Activated CD4-positive, alpha-beta T cell treated with anti-CD3 and anti-CD28 coated beads, Interleukin-2, amount 50 U/mL, for 1 hour (primary cell): ENCODE measurements at regions not wholly inside any gene's neighbourhood (a gene's known extent, or its start where the extent isn't known, plus 50 kb on each side); places are given as distances from the start of the nearest gene placed in this dataset.
"Not testable (repeated sequence)": the region's sequence is repeated elsewhere in the genome, so short reads cannot be mapped to it uniquely, and the experiment has no call there.

ENCODE experiments used
- DNase-seq: peaks from one replicate; pipeline ENCODE4 v3.0.0-alpha.2; 2020

DNA sequence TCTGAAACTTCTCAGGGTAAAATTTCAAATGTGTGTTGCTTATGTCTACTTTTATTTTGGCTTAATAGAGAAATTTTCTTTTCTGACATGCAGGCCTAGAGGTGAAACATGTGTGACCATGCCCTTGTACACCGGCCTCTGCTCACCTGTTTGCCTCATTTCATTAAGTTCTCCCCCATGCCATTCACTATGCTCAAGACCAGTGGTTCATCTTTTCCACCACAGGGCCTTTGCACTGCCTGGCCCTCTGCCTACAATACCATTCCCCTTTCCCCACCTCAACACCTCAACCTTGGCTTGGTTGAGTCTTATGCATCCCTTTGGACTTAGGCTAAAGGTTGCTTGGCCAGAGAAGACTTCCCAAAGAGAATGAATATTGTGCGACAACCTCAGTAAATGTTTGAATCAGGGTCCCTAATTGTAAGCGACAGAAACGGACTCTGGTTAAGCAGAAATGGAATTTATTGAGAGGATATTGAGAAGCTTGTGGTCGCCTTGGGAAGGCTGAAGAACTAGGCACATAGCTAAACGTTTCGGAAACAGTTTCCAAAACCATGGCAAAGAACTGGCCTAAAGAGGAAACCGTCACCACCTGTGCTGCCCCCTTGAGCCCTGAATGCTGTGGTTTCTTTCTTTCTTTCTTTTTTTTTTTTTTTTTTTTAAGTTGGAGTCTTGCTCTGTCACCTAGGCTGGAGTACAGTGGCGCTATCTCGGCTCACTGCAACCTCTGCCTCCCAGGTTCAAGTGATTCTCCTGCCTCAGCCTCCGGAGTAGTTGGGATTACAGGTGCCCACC, 152.2 kb downstream of the SOX4 start:
- no peak for DNase-seq

DNA sequence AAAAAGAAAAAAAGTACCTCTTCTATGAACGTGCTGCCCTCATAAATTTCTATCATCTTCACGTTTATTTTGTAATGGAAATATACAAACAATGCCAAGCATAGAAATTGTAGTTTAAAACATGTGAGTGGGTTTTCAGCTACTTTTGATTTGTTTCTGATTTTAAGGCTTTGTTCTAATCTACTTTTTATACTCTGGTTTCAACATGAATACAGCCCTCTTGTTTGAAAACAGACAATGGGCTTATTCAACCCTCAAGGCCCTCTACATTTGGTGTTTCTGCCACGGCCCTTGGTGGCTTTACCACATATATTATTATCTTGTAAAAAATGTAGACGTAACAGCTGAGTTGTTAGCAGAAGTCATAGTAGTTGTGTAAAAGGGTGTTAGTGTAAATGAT, 153.9 kb downstream of the SOX4 start:
- no peak for DNase-seq

DNA sequence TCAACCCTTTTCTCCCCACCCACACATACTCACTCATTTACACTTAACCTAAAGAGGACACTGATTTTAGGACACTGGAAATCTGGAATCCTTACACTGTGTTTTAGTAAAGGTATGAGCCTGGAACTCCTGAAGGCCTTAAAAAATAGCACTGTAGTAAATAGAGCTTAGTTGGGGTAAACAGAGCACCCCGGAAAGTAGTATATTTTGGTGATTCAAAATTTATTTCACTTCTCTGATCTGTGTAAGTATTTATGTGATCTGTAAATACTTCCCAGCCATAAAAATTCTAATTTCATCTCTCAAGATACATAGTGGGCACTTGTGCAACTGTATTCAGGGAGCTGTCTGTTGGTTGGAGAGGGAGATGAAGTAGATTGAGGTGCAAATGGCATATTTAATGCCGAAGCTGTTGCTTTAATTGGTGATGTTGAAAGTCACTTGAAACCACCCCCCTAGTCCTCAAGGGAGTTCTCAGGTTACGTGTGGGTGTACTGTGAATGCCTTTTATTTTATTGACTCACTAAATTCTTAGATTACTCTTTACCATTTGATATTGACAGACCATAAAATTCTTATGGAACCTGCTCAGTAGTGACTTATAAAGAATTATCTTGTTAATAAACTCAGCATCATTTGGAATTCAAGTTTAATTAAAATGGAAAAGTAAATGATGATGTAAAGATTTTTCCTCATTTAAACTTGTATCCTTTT, 154.9 kb downstream of the SOX4 start:
- no peak for DNase-seq

DNA sequence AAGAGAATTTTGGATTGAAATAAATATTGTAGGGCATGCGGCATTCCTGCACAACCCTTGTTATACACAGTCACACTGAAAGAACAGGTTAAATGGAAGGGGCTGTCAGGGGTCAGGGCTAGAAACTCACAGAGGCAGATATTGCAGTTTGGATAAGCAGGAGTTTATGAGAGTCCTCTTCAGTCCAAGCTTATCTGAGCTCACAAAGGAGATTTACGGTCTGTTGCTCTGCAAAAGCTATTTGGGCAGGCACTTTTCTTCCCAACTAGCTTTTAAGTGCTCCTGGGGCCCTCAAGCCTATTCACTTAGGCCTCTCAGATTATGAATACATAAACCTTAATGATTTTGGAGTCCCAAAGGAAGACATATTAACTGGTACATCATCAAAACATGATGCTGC, 156.2 kb downstream of the SOX4 start:
- DNase-seq = no peak

DNA sequence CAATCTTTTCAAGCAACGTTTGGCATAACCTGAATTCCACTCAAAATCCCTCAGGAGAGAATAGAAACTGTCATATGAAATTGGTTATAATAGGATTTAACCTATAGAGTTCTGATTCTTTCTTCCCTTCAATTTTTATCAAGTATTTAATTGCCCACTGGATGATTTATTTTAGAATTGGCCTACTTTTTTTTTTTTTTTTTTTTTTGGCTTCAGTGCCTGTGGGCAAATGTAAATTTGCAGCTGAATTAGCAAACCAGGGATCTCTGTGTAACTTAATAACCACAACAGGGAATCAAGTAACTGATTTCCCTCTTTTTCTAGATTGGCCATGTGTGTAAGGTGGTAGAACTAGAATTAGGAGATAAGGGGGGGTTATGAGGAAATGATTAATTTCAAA, 157.0 kb downstream of the SOX4 start:
- DNase-seq = no peak

DNA sequence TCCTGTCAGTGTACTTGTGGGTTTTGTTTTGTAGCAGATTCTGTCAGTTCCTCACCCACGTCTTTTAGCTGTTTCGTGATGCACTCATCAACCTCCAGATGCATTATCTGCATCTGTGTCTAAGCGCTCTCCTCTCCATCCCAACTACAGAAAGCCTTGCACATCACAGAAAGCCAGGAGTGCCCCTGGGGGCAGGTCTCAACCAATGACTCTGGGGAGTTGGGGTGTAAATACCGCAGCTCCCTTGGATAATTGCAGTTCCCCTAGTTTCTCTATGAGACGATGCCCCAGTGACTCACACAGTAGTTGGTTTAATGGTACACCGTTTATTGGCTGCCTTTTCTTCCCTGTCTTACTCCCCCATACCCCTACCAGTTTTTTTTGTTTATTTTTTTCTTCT, 158.1 kb downstream of the SOX4 start:
- DNase-seq = no peak

DNA sequence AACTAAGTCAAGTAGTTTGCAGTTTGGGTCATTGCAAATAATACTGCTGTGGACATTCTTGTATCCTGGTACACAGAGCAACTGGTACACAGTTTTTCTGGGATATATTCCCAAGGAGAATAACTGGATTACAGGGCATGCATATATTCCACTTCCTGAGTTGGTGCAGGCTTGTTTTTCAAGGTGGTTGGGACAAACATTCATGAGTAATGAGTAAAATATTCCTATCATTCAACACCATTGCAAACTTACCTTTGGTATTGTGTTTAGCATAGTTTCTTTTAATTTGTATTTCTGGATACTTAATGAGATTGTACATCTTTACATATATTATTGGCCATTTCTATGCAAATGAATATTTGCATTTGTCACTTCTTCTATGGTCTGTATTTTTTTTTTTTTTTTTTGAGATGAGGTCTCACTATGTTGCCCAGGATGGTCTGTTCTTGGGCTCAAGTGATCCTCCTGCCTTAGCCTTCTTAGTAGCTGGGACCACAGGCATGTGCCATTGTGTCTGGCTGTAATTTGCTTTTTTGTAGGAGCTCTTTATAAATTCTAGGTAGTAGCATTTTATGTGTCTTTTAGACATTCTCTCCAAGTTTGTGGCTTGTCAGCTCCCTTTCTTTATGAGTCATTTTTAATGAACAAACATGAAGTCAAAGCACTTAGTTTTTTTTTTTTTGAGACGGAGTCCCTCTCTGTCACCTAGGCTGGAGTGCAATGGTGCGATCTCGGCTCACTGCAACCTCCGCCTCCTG, 158.7 kb downstream of the SOX4 start:
- DNase-seq = no peak

DNA sequence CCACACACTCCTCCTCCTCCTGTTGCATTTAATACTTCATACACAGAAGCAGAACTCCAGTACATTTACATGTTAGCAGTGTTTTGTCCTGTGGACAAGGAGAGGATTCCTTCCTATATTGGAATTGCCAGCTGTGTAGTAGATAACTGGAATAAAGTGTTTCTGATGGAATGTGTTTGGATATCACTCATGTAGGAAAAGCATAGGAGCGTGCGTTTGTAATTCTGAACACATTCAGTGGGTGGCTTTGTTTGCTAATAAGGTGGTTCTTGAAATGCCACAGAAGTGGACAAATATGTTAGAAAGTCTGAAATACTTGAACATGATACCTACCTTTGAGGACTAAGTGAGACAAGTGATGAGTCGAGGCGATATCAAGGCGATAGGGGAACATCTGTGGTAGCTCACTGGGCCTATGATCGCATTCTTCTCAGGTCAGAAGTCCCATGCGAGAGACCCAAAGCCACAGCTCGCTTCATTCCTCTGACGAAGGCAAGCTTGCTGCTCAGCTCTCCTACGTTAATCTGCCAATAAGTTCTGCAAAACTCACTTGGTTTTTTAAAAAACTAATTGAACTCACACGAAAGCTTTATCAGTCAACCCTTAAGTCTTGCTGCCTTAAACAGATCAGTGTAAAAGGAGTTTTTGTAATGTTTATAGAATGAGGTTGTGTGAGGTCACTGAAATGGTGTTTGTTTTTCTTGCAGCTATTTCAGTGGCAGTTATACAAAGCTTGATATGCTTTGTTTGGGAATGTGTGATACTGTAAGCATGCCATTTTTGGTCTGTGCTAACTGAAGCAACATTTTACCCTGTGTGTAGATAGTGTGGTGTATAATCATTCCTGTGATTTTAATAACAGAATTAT, 159.9 kb downstream of the SOX4 start:
- DNase-seq = no peak

DNA sequence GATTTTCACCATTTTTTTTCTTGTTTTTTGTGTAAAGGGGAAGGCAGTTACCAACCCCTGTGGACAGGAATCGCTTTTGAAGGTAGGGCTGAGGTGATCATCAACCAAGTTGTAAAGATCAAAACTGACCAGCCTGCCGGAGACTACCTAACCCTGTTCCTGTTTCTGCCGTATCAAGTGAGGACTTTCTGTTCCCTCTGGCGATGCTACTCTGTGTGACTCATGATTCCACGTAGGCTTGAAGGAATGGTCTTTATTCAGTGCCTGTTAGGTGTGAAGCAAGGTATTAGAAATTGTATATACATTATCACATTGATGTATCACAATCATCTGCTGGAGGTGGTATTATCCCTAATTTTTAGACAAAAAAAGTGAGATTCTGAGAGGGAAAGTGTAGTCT, 161.3 kb downstream of the SOX4 start:
- DNase-seq = no peak

DNA sequence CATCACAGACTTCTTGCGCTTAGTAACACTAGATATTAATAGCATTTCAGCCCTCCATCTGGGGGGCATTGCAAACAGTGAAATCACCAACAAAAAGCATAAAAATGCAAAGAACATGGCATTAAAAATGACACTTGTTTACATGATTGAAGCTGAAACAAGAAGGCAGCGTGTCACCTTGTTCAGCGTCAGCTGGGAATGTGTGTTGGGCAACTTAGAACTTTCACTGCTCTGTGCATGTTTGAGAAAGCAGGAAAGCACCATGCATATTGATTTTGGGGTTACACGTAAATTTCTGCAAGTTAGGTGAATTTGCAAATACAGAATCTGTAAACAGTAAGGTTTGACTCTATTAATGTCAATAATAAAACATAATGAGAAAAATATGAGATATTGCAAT, 162.9 kb downstream of the SOX4 start:
- no peak for DNase-seq

DNA sequence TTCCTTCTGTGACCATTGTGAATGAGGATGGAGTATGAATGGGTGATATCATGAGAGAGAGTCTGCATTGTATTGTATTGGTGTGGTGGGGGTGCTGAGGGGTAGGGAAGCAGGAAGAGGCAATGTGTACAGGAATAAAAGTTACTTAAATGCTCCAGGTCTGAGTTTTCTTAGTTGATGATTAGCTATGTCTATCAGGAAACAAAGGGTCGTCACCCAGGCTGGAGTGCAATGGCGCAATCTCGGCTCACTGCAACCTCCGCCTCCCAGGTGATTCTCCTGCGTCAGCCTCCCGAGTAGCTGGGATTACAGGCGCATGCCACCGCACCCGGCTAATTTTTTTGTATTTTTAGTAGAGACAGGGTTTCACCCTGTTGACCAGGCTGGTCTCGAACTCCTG, 163.8 kb downstream of the SOX4 start:
- DNase-seq = not testable (repeated sequence)

DNA sequence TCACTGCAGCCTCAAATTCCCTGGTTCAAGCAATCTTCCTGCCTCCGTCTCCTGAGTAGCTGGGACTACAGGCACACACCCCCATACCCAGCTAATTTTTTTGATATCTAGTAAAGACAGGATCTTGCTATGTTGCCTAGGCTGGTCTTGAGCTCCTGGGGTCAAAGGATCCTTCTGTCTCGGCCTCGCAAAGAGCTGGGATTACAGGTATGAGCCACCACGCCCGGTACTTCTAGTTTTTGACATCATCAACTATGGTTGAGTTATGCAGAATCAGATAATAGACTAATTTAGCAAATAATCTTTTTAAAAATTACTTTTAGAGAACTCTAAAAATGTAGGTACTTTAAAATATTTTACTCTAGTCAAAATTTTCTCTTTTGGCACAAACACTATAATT, 166.2 kb downstream of the SOX4 start:
- no peak for DNase-seq

DNA sequence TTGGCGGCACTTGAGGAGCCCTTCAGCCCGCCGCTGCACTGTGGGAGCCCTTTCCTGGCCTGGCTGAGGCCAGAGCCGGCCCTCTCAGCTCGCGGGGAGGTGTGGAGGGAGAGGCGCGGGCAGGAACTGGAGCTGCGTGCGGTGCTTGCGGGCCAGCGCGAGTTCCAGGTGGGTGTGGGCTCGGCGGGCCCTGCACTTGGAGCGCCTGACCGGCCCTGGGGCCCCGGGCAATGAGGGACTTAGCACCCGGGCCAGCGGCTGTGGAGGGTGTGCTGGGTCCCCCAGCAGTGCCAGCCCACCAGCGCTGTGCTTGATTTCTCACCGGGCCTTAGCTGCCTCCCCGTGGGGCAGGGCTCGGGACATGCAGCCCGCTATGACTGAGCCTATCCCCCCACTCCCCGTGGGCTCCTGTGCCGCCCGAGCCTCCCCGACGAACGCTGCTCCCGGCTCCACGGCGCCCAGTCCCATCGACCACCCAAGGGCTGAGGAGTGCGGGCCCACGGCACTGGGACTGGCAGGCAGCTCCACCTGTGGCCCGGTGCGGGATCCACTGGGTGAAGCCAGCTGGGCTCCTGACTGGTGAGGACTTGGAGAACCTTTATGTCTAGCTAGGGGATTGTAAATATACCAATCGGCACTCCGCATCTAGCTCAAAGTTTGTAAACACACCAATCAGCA, 167.6 kb downstream of the SOX4 start:
- not testable (repeated sequence) for DNase-seq

DNA sequence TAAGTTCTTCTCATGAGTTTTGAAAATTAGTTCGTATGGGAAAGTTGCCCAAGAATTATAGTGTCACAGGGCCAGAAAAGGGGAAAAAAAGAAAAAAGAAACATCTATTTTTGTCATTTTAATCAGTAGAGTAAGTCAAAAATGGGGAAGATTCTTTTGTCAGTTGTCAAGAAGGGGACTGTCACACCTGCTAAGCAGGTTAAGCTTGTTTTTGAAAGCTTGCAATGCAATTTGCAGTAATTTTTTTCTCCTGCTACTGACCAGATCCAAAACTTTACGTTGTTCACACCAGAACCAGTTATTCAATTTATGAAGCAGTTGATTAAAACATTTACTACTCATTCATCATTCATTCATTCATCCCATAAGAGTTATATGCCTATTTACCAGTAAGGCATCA, 171.4 kb downstream of the SOX4 start:
- no peak for DNase-seq

DNA sequence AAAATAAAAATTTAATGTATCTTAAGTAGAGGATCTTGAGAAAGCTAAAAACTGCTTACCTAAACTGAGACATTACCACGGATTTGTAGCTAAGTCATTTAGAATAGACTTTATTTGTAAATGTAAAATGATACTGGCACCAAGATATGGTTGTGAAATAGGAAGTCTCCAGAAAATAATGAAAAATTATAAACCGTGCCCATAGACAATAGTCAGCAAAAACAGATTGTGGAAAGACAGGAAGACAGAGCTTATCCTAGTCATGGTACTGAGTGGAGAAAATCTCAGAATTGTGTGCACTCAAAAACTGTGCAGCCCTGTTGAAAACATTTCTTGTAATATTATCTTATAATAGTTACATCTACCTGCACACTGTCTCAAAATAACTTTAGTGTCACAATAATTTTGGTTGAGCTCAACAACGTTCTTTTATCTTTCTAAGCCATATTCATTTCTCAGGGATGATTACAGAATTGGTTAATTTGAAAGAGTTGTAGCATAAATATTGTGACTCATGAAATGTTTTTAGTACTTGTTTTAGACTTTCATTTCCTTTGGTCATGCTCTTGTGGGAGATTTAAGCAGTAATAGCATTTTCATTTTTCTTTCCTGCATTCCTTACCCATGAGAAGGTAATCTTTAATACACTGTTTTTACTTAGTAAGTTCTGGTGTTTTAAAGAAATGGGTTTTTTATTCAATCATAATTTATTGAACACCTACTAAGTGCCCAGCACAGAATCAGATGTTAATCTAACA, 174.5 kb downstream of the SOX4 start:
- DNase-seq = no peak

DNA sequence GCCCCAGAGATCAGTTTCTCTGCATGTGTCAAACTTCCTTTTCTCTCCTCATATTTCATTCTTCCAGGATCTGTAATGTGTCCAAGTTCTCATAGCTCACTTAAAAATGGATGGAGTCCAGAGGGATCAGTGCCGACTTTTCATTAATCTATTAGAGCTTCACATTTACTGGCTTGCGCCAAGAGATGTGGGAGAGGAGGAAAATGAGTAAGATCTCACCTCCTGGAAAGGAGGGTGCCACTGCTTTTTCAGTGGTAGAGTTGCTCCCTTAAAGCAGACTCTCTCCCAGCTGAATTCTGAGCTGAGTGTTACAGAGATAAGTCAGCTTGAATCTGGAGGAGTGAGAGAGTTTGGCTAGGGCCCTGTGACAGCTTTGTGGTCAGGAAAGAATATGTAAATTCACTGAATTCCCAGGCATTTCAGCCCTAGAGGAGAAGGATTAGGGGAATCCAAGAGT, 175.9 kb downstream of the SOX4 start:
- no peak for DNase-seq

DNA sequence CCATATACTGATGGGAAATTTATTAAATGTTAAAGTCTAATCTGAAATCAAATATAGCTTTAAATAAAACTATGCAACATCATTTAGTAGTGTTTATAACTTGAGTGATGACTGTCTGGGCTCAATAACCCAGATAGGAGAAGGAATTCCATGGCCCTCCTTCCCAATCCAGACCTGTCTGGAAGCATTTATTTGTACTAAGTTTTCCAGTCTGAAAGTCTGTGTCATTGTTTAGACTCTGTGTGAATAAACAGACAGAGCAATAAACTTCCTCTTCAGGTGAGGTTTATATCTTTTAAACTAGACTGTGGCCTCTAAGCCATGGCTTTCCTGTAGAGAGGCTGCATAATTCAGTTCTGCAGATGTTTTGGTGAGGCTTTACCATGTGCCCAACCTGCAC, 176.4 kb downstream of the SOX4 start:
- DNase-seq = no peak

DNA sequence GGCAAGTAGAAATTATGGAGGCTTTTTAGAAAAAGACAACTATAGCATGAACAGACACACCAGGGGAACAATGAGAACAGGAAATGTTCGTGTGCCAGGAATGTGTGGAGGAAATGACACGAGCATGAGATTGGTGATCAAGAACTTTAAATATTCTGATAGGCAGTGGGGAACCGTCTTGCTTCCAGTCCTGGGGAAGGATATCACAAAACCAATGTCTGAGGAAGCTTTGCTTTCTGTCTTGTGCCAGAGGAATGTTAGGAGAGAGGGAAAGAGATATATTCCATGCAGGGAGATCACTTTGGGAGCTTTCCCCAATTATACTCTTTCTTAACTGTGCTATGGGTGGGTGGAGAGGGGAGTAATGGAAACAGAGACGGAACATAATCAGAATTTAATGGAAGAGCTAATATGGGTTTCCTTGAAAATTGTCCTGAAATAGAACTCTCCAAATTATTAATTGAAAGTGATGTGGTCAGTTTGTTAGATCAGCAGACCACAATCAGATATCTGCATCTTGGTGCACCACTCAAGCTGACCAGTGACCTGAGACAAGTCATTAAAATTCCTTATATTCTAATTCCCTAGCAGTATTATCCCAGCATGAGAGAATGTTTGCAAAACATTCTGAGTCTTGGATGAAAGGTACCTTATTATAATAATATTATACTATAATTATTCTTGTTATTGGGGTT, 178.2 kb downstream of the SOX4 start:
- no peak for DNase-seq

DNA sequence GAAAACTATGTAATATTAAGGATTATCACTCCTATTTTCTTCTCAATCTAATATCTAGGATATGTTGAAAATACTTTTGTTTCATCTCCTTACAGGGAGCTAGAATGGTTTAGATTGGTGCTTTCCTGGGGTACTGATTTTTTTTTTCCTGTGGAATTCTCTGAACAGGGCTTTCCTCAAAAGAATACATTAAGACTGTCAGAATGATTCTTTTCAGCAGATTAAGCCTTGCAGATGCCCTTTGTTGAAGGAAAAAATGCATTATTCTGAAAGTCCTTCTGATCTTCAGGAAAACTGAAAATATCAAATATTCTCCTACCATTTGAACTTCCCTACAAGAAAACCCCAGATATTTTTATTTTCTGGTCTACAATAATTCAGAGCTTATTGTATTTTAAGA, 178.9 kb downstream of the SOX4 start:
- no peak for DNase-seq

DNA sequence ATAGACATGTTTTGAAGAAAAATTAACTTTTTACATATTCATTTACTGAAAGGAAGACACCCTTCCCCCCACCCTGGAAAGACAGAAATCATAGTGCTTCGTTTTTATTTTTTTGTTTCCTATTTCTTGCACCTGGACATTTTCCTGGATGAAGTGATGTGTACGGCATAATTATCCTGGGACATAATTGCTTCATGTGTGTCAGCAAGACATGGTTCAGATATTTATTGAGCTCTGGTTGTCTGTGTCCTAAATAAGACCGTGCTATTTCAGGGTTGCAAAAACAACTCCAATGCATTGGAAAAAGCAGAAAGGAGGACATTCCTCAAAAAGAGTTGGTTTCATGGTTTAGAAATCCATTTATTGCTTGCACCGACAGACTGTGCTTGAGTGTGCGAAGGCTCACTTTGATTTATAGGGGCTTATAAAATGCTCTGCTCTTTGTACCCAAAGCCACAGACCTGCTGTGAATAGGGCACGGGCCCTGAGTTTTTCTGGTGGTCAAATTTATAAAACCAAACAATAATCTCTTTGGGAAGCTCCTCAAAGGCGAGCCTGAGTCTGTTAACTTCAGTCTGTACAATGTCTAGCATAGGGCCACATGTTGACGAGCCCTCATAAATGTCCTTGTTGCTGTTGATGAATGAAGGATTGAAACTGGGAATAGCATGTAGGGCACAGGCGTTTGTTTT, 179.5 kb downstream of the SOX4 start:
- no peak for DNase-seq
